Dermis microvascular lymphatic vessel endothelial cell (primary cell): ENCODE measurements at regions not wholly inside any gene's neighbourhood (a gene's known extent, or its start where the extent isn't known, plus 50 kb on each side); places are given as distances from the start of the nearest gene placed in this dataset.

ENCODE experiments used
- DNase-seq, 2 donors: peaks; one replicate each; pipeline versions ENCODE4 v3.0.0 to v3.0.0-alpha.2; 2010; ENCODE audit warnings: low read depth in 2 of 2

DNA sequence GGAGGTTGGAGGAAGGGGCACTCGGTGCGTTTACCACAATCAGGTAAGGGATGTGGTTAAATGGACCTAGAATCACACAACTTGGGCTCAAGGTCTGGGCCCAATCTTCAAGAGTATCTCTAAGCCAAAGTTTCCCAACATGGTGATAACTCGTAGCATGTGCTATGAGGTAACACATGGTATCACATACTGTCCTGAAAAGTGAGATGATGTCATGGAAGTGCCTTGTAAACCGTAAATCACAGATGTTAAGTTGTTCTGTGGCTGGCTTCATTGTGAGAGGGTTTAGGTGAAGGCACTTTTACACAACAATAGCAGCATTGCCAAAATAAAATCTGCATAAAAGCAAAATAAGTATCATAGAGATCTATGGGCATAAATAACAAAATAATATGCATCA, 551.8 kb downstream of the PLCL1 start:
- DNase-seq, result no peak

DNA sequence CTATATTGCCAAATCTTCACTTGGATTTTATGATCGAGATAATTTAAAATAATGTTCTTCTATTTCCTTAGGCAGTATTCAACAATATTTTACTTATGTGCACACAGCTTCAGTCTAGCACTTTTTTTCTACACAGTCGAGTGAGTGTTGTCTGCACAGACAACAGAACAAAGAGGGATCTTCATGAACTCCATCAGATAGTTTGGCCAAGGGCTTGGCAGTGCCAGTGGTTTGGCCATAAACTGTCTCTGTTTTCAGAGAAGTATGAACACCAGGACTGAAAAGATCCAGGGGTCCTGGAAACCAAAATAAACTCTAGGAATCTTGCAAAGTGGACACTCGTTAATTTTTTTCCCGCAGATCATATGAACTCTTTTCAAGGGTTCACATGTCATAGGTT, 547.3 kb downstream of the PLCL1 start:
- no peak for DNase-seq

DNA sequence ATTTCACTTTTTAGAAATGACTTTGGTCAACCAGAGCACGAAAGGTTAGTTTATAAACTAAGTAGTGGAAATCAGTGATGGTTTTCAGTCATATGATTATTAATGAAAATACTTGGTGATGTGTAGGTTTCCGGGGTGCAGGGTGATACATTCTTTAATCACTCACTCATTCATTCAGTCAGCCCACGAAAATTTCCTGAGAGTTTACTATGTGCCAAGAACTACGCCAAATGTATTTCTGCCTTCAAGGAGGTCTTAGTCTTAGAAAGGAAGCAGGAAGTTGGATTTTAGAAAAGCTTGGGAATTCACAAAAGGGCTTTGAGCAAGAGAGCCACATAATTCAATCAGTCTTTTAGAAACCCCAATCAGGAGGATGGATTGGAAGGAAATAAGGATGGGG, 543.6 kb downstream of the PLCL1 start:
- DNase-seq, result no peak

DNA sequence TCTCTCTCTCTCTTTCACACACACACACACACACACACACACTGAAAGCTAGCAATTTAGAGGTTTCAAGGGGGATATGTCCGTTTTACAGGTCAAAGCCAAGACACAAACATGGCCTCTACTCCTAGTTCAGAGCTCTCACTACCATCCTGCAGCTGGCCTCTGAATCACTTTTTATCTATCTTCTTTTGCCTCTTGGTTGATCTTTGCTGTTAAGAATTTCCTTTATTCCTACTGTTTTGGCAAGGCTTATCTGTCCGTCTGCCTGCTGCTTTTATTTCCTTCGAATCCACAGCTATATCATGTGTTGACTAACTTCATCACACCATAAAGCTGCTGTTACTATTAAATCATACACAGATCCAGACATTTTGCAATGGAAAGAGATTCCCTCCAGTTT, 543.0 kb downstream of the PLCL1 start:
- no peak for DNase-seq

DNA sequence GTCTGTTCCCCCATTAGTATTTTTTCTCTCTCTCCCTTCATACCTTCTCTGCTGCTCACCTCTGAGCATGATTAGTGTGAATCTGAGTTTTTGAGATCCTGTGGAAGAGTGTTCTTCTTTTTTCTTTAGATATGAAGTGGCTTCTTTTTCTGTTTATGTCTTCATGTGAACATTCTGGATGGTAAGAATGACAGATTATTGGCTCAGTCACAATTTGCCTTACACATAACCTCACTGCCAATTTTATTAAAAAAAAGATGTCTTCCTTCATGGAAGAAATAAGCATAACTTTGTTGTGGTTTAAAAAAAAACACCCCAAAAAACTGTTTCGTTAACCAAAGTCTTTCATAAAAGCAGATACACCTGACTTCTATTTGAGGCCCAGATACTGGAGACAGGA, 539.1 kb downstream of the PLCL1 start:
- no peak for DNase-seq

DNA sequence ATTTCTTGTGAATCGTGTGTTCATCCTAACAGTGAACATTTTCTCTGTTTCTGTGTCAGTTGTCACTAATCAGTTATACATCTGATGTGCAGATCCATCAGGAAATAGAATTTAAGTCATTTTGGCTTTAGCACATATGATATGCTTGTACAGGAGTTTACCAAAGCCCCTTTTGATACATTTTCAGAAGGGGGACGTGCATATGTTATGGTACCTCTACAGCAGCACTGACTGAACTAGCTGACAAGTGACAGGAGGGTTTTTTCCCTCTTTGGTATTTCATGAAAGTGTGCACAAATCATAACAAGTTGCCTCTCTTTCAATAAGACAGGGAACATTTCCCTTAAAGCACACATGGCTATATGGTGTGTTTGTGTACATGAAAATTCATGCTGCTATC, 536.5 kb downstream of the PLCL1 start:
- no peak for DNase-seq

DNA sequence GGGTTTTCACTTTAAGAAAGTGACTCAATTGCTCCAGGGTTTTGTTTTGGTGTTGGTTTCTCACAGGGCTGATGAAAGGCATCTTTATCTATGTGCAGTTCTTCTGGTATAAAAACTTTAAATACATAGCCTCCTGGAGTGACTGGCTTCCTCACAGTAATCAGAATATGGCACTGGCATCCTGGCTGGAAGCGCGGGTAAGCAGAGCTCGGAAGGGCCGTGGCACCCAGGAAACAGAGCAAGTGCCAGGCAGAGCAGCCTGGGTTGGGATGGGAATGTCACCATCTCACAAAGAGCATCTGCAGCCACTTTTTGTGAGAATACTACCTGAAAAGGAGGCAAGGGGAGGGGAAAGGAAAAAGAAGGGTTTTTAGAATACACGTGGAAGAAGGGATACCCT, 534.7 kb downstream of the PLCL1 start:
- DNase-seq, result no peak

DNA sequence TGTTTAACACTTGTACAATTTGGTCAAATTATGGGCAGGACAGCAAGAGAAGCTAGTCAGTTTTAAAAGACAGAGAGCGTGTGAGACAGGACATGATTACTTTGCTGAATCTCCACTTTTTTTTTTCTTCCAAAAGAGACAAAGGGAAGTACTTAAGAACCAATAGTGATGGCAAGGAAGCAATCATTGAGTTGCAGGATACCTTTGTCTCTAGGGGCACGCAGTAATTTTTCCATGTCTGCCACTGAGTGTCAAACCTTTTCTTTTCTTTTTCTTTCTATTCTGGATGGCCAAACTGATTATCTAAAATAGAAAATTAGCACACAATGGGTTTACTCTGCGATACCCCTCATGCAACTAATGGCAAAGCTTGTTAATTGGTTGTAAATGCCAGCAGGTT, 533.0 kb downstream of the PLCL1 start:
- no peak for DNase-seq

DNA sequence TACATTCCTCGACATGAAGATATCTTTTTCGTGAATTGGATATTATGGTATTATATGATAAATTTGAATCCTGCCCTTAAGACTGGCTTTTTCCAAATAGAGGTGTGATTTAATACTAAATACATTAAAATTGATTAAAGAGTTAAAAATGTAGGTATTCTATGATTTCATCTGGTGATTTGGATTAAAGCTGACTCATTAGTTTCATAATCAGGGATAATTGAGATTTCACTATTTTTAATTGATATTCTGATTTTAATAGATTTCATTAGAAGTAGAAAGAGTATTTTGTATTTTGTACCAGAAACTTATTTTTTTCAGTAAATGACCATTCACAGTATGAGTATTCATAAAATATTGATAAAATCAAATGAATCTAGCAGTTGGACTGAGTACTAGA, 524.1 kb downstream of the PLCL1 start:
- no peak for DNase-seq

DNA sequence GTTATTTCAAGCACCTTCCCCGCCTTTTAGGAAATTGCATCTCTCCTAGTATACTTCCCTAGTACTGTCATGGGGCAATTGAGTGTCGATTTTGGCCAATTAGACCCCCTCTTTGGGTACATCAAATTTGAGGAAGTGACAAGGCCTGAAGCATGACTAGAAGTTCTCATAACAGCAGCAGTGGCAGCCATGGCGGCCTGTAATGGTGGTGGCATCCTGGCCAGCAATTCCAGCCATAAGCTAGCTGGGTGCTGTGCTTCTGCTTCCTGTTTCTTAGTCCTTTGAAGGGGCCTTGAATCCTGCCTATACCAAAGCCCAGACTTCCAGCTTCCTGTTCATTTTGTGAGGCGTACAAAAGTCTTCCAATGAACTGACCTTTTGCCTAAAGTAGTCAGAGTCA, 523.1 kb downstream of the PLCL1 start:
- no peak for DNase-seq

DNA sequence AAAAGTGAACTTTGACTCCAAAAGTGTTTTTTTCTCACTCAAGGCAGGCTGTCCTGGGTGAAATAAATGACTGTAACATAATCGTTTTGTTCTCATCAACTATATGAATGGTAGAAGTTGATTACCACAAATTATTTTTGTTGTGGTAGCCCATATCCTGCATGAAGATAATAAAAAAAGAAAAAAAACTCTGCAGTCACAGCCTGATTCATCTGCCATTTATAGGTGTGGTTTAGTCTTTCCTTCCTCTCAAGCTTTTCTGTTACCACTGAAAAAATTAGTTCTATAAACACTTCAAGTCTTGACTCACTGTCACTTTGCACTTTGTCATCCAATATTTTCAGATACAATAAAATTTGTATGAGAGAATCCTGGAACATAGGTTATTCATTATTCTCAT, 522.0 kb downstream of the PLCL1 start:
- DNase-seq, result no peak

DNA sequence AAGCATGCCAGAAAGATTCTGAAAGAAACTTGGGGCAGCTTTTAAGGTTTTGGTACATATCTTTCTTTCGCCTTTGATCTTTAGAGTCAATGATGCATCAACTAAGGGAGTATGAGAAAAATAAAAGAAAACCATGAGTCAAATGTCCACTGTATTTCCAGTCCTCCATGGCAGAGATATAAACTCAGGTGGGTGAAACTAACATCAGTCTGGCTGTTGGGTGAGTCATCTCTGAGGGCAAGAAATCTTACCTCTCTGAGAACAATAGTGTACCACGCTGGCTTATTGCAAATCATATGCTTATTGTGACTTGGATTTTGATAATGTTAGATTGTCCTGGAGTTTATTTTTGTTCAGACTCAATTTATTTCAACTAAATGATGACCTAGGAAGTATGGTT, 521.0 kb downstream of the PLCL1 start:
- DNase-seq, result no peak

DNA sequence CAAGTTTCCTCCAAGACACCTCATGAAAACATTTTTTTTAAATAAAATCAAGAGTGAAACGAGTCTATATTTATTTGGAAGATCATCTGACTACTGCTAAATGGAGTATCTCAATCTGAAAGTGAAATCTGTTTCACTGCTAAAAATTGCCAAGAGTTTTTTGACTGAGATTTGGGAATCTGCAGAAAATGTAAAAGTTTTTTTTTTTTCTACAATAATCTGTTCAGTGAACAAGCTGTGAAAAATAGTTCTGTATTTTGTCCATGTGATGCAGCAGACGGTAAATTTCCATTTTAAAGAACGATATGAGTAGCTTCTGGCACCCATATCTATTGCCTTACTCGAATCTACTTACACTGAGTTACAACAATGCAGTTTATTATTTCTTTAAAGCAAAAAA, 519.7 kb downstream of the PLCL1 start:
- no peak for DNase-seq

DNA sequence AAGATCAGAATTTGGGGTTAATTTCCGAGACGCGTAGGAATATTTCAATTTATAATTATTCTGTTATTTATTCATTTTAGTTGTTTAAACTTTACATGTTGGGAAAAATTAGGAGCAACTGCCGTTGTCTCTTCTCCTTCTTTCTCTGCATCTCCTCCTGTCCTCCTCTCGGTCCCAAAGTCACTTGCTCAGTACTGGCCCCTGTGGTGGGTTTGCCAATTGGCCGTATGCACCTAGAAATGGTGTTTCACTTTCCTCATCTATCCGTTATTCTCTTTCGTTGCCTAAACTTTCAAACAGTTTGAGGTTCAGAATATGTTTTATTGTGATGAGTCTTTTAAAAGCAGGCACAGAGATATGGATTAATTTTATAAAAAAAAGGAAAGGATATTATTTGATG, 517.9 kb downstream of the PLCL1 start:
- DNase-seq, result no peak

DNA sequence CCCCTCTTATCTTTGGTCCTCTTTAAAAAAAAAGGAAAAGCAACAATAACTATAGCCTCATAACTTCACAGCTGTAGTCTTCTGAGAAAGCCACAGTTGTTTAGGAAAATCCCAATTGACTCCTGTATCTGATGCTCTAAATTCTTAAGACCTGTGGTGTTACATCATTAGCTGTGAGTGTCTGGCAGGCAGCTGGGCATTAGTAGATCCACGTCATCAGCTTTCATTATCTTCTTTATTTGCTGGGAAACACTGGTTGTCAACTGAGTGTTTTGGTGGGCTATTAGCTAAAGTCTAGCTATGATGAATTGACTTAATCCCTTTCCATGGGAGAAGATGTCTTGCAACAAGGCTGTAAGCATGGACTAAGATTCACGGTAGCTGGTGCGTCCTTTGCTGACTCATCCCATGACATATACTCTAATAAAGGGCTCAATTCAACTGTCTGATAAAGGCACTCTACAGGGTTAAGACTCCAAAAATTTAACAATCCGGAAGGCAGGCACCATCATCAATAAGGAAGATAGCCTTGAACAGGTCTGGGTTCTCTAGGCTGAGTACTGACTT, 517.2 kb downstream of the PLCL1 start:
- DNase-seq, result no peak

DNA sequence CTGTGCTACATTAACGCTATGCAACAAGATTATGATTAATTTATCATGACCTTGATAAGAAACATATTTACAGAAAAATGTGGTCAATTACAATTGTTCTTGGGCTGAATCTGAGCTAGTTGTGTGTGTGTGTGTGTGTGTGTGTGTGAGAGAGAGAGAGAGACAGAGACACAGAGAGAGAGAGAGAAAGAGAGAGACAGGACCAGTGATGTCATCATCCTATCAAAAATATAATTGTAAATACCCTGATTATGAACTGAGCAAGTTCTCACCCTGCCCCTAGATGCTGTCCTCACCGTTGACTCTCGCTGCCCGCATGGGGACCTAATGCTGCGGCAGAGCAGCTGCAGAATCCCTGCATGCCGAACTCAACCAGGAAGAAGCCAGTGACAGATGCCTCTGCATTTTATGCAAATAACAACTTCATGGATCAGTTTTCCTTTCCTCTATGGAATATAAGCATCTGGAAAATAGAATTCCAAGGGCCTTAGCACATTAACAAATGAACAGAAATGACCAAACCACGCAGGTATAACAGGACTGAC, 512.5 kb downstream of the PLCL1 start:
- DNase-seq, result no peak

DNA sequence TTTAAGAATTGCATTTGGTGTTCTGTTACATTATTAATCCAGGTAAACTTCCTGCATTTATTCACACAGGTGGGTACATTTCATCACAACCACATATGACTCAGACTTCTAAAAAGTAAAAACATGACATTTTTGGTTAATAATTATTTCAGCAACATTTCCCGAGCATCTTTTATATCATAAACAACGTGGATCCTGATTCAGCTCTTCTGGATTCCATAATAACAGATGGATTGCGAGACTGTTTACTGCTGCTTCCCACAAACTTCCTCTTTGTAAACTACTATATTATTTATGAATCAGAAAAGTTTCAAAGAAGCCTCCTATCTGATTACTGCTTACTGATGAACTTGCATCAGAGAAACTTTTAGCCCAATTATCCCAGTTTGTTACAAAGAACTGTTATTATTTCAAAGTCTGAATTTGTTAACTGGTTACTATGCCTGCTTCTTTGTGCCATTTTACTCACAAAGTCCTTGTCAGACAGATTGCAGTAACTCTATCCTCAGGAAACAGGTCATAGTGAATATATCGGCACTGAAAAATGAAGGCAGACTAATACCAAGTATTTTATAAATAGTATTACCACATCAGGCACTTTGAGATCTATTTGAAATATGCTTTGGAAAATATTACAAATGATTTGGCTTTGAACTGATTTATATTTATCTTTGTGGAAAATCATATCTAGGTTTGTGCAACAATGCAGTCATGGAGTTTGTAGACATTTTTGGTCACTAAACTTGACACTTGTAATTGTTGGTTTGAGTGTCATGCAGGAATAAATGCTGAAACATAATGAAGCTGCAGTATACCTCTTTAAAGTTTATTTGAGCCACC, 511.6 kb downstream of the PLCL1 start:
- no peak for DNase-seq

DNA sequence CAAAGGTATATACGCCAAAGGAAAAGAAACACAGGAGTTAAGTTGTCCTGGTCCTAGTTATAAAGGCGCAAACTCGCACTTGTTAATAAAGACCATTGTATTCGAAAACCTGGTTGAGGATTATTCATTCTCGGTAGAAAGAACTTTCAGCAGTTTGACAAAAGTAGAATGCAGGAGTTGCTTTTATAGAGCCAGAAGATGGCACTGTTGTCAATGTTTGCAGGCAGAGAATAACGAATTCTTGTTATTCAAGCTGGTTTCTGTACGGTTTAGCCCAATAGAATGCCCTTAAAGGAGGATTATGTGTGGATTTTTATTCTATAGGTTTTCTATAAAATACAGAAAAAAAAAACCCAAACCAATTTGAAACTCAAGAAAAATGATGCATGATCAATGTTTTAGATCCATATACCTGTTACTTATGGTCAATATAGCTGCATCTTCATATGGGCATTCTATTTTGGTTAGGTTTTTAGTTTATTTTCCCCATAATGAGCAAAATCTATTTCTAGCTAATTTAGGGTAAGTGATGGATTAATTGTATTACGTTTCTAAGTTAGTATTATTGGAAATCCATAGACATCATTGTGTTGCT, 510.3 kb downstream of the PLCL1 start:
- DNase-seq, result peak; percentile 36 to 64

DNA sequence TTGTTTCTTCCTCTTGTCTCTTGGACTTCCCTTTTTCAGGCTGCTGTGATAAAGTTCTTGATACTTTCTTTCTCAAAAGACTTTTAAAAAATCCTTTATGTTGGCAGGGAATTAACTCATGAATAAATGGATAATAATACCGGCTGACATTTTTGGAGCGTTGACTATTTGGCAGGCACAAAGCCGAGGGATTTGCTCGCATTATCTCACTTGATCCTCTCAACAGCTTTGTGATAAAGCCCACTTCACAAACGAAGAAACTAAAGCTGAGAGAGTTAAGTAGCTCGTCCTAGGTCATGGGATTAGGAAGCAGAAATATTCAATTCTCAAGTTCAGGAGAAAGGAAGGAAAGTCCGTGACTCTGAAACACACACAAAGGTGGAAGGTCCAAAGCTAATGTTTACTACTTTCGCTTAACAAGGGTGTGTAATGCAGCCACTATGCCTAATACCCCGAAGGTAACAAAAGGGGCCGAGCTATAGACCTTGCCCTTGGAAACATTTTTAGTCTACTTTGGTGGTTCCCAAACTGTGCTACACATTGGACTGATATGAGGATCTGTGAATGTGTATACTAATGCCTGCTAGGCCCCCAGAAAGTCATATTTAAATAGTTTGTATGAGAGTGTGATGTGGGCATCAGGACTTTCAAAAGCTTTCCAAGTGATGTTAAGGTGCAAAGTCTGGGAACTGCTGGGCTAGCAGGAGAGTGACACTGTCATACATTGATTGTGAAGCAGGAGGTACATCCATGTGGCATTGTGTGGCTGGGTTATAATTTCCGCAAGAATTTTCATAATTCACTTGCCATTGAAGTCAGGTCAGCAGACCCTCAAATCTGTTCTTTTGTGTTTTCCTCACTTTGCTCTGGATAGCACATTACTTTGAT, 508.4 kb downstream of the PLCL1 start:
- no peak for DNase-seq

DNA sequence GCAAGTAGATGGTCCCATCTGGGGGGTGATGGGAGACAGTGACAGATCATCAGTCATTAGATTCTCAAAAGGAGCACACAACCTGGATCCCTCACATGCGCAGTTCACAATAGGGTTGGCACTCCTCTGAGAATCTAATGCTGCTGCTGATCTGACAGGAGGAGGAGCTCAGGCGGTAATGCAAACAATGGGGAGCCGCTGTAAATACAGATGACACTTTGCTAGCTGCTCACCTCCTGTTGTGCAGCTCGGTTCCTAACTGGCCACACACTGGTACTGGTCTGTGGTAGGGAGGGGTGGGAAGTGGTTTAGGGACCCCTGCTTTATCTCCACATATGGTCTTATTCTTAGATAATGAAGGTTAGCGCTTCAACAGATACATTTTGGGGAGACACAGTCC, 506.6 kb downstream of the PLCL1 start:
- no peak for DNase-seq

DNA sequence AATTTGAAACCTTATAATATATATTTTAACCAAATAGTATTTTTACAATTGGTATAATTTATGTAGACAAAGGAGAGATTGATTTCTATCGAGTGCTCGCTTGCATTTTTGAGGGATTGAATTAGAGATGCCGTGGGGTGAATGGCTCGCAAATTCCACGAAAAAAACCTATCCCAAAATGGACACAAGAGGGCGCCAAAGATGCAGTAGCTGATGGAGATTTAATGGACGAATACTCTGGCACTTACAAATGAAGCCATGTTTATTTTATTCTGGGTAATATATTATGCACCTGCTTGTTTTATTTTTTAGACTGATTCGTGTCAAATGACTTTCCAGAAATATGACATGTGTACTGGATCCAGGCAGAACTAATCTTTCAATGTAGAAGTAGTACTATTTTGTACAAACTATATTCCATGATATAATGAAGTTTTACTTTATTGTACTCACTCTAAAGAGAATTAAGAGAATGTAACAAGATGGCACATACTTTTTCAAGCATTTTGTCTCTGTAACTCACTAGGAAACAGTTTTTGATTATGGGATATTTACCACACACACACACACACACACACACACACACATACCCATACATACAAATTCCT, 505.4 kb downstream of the PLCL1 start:
- peak; percentile 27 to 45 for DNase-seq
